IMR-90 (cell line): ENCODE measurements at regions not wholly inside any gene's neighbourhood (a gene's known extent, or its start where the extent isn't known, plus 50 kb on each side); places are given as distances from the start of the nearest gene placed in this dataset.
"Not testable (repeated sequence)": the region's sequence is repeated elsewhere in the genome, so short reads cannot be mapped to it uniquely, and the experiment has no call there.

Source experiments
- ATAC-seq: fragments of 200-7000 bp; cut with Tn5 transposase; 2 replicates; pipeline ENCODE4 v1.9.1; 2020; ENCODE audit warnings: low read depth, mild to moderate bottlenecking, moderate library complexity
- BruUV-seq: library from RNA; stranded (reverse); fragments of 400-500 nt; replicated peaks from 2 replicates; lab custom pipeline; 2021; lab: Mats Ljungman, UMichigan
- CTCF ChIA-PET: fragments of 300-600 bp; formaldehyde crosslinking; extraction: SDS; loops from one replicate; lab custom pipeline; 2021; ENCODE audit warnings: antibody characterized with exemption; lab: Yijun Ruan, JAX
- POLR2A ChIA-PET: fragments of 300-600 bp; sonication (Branson Sonifier 250); formaldehyde crosslinking; loops from one replicate; lab custom pipeline; 2022; ENCODE audit warnings: antibody characterized with exemption; ENCODE audit not compliant: unreplicated experiment; lab: Charles Lee
- DNase-seq: peaks from one replicate; pipeline ENCODE4 v3.0.0; 2013
- H2AFZ ChIP-seq: replicated peaks from 2 replicates; pipeline ENCODE3; 2013; ENCODE audit warnings: low read length, mild to moderate bottlenecking; ENCODE audit not compliant: poor library complexity
- H2AK5ac ChIP-seq: 2 replicates; pipeline ENCODE4 v1.6.1; 2013; ENCODE audit warnings: low read depth, low read length, inconsistent platforms
- H2AK9ac ChIP-seq: replicated peaks from 2 replicates; pipeline ENCODE3; 2013; ENCODE audit warnings: mild to moderate bottlenecking, low read depth, low read length, moderate library complexity; ENCODE audit not compliant: poor library complexity
- H2BK120ac ChIP-seq: 2 replicates; pipeline ENCODE4 v1.6.1; 2013; ENCODE audit warnings: low read depth, low read length, inconsistent platforms
- H2BK15ac ChIP-seq: 3 replicates; pipeline ENCODE4 v1.6.1; 2013; ENCODE audit warnings: low read depth, low read length, inconsistent platforms
- H2BK20ac ChIP-seq: 2 replicates; pipeline ENCODE4 v1.6.1; 2013; ENCODE audit warnings: low read depth, mild to moderate bottlenecking, inconsistent platforms, low read length, moderate library complexity
- H2BK5ac ChIP-seq: 2 replicates; pipeline ENCODE4 v1.6.1; 2013; ENCODE audit warnings: mild to moderate bottlenecking, low read depth, low read length, inconsistent platforms; ENCODE audit not compliant: poor library complexity, severe bottlenecking
- H3K14ac ChIP-seq: replicated peaks from 2 replicates; pipeline ENCODE4 v1.6.1; 2013; ENCODE audit warnings: low read depth, low read length, inconsistent platforms
- H3K18ac ChIP-seq: 2 replicates; pipeline ENCODE4 v1.6.1; 2013; ENCODE audit warnings: low read depth, low read length, control low read depth
- H3K23ac ChIP-seq: 2 replicates; pipeline ENCODE4 v1.6.1; 2013; ENCODE audit warnings: low read depth, low read length, inconsistent platforms
- H3K27ac ChIP-seq: 2 replicates; pipeline ENCODE4 v1.5.1; 2013; ENCODE audit warnings: mild to moderate bottlenecking, control low read depth, low read length; ENCODE audit not compliant: insufficient read depth
- H3K27me3 ChIP-seq: 2 replicates; pipeline ENCODE4 v1.6.1; 2013; ENCODE audit warnings: low read length; ENCODE audit not compliant: control insufficient read depth, insufficient read depth
- H3K36me3 ChIP-seq: 2 replicates; pipeline ENCODE4 v1.6.1; 2013; ENCODE audit warnings: low read length, mixed read lengths; ENCODE audit not compliant: control insufficient read depth, insufficient read depth
- H3K4ac ChIP-seq: 2 replicates; pipeline ENCODE4 v1.6.1; 2013; ENCODE audit warnings: low read depth, low read length, inconsistent platforms
- H3K4me1 ChIP-seq: 2 replicates; pipeline ENCODE4 v1.6.1; 2013; ENCODE audit warnings: low read length, mixed read lengths; ENCODE audit not compliant: control insufficient read depth, insufficient read depth
- H3K4me2 ChIP-seq: 2 replicates; pipeline ENCODE4 v1.6.1; 2013; ENCODE audit warnings: low read depth, mild to moderate bottlenecking, control low read depth, low read length, moderate library complexity
- H3K4me3 ChIP-seq: 2 replicates; pipeline ENCODE4 v1.5.1; 2013; ENCODE audit warnings: low read depth, mild to moderate bottlenecking, control low read depth, low read length, moderate library complexity; ENCODE audit not compliant: insufficient read depth
- H3K56ac ChIP-seq: 2 replicates; pipeline ENCODE4 v1.6.1; 2013; ENCODE audit warnings: low read length, inconsistent platforms; ENCODE audit not compliant: insufficient read depth; ENCODE audit errors: extremely low read depth
- H3K79me1 ChIP-seq, 2 experiments: 2 replicates each; pipeline ENCODE4 v1.6.1; 2013; ENCODE audit warnings: low read length in 2 of 2, inconsistent platforms in 1 of 2, low read depth in 1 of 2
- H3K9ac ChIP-seq: 2 replicates; pipeline ENCODE4 v1.6.1; 2013; ENCODE audit warnings: low read depth, low read length, control low read depth
- H3K9me1 ChIP-seq: 2 replicates; pipeline ENCODE4 v1.6.1; 2013; ENCODE audit warnings: low read length, inconsistent platforms; ENCODE audit not compliant: insufficient read depth
- H3K9me3 ChIP-seq: 2 replicates; pipeline ENCODE4 v1.6.1; 2013; ENCODE audit warnings: low read length; ENCODE audit not compliant: control insufficient read depth, insufficient read depth
- H4K20me1 ChIP-seq: 2 replicates; pipeline ENCODE4 v1.6.1; 2013; ENCODE audit warnings: low read length, inconsistent platforms; ENCODE audit not compliant: insufficient read depth
- H4K5ac ChIP-seq: 2 replicates; pipeline ENCODE4 v1.6.1; 2013; ENCODE audit warnings: mild to moderate bottlenecking, low read depth, low read length, control low read depth
- H4K8ac ChIP-seq, 2 experiments: 2 replicates each; pipeline ENCODE4 v1.6.1; 2013; ENCODE audit warnings: low read depth in 2 of 2, low read length in 2 of 2, control low read depth in 1 of 2, inconsistent platforms in 1 of 2
- H4K91ac ChIP-seq: 2 replicates; pipeline ENCODE4 v1.6.1; 2013; ENCODE audit warnings: low read depth, low read length, inconsistent platforms; ENCODE audit not compliant: insufficient read depth
- WGBS, 2 experiments: methylation state at CpG; one replicate each; pipeline versions ENCODE4 v1.1.5 to v1.1.7; 2013; ENCODE audit warnings: missing lambda C conversion rate in 2 of 2; ENCODE audit not compliant: insufficient read length in 1 of 2; ENCODE audit errors: extremely low coverage in 2 of 2; 5-methylcytosine and 5-hydroxymethylcytosine counted together
- dilution Hi-C: fragments of 300-500 bp; cut with HindIII; formaldehyde crosslinking; loops from one replicate; pipeline ENCODE4 v1.14.3; 2018; ENCODE audit warnings: low sequenced_read_pairs; ENCODE audit not compliant: unreplicated experiment
- in situ Hi-C: fragments of 300-500 bp; cut with MboI; formaldehyde crosslinking; loops from 3 replicates; pipeline ENCODE4 v1.14.3; 2019; ENCODE audit warnings: low sequenced_read_pairs, inconsistent platforms, mixed read lengths
- intact Hi-C: fragments of 100-400 bp; cut with micrococcal nuclease; formaldehyde crosslinking; loops from 2 replicates; pipeline ENCODE4 v1.10.0; 2022

- dilution Hi-C loops, H3K27me3 ChIP-seq, H2AFZ ChIP-seq, H3K4ac ChIP-seq, H3K79me1 ChIP-seq, H3K56ac ChIP-seq, H2AK9ac ChIP-seq, H3K36me3 ChIP-seq, H3K14ac ChIP-seq, H3K9me3 ChIP-seq, H4K8ac ChIP-seq, H2AK5ac ChIP-seq, H3K4me3 ChIP-seq, H3K9ac ChIP-seq, H3K18ac ChIP-seq, DNase-seq, H2BK15ac ChIP-seq, H3K27ac ChIP-seq, POLR2A ChIA-PET, H4K20me1 ChIP-seq, H2BK5ac ChIP-seq, H2BK20ac ChIP-seq, H4K5ac ChIP-seq, ATAC-seq, H3K4me2 ChIP-seq, in situ Hi-C loops, BruUV-seq, H3K9me1 ChIP-seq, H3K23ac ChIP-seq, H2BK120ac ChIP-seq, intact Hi-C loops, CTCF ChIA-PET, H4K91ac ChIP-seq, H3K4me1 ChIP-seq: not testable (repeated sequence)
- 20% methylated on average over 2 of the region's 9 CpGs; no CpG with 5 or more reads in 1 of the 2 experiments for WGBS, 2 experiments
Measured at GRCh38 chr4:164676152-164676551, 77.8 kb upstream of the SMIM31 start.
